Mesendoderm (in vitro differentiated cells): ENCODE measurements at regions not wholly inside any gene's neighbourhood (a gene's known extent, or its start where the extent isn't known, plus 50 kb on each side); places are given as distances from the start of the nearest gene placed in this dataset.

Experiments used
- DNase-seq: peaks from one replicate; pipeline ENCODE4 v3.0.0; 2013
- H2AK5ac ChIP-seq: 2 replicates; pipeline ENCODE4 v1.6.1; 2013; ENCODE audit warnings: low read length, inconsistent platforms
- H2BK120ac ChIP-seq: 2 replicates; pipeline ENCODE4 v1.6.1; 2013; ENCODE audit warnings: low read depth, mild to moderate bottlenecking, low read length, moderate library complexity, mixed read lengths
- H2BK15ac ChIP-seq: replicated peaks from 2 replicates; pipeline ENCODE4 v1.6.1; 2013; ENCODE audit warnings: low read depth, mild to moderate bottlenecking, moderate library complexity
- H2BK5ac ChIP-seq: 2 replicates; pipeline ENCODE4 v1.6.1; 2013; ENCODE audit warnings: low read length, inconsistent platforms
- H3K18ac ChIP-seq: 2 replicates; pipeline ENCODE4 v1.6.1; 2013; ENCODE audit warnings: mild to moderate bottlenecking, low read length, mixed read lengths
- H3K23ac ChIP-seq: one replicate; pipeline ENCODE4 v1.6.1; 2013; ENCODE audit warnings: low read length
- H3K27ac ChIP-seq: 2 replicates; pipeline ENCODE4 v1.5.1; 2013; ENCODE audit warnings: low read depth, mild to moderate bottlenecking, inconsistent platforms, low read length, moderate library complexity
- H3K27me3 ChIP-seq: 2 replicates; pipeline ENCODE4 v1.6.1; 2013; ENCODE audit warnings: low read length, control low read depth, mild to moderate bottlenecking, inconsistent platforms; ENCODE audit not compliant: insufficient read depth, poor library complexity
- H3K36me3 ChIP-seq: 2 replicates; pipeline ENCODE4 v1.6.1; 2013; ENCODE audit warnings: low read length, inconsistent platforms; ENCODE audit not compliant: control insufficient read depth, insufficient read depth
- H3K4ac ChIP-seq: one replicate; pipeline ENCODE4 v1.6.1; 2013; ENCODE audit warnings: low read depth, mild to moderate bottlenecking, low read length, moderate library complexity
- H3K4me1 ChIP-seq: 2 replicates; pipeline ENCODE4 v1.6.1; 2013; ENCODE audit warnings: low read depth, low read length, inconsistent platforms; ENCODE audit not compliant: control insufficient read depth
- H3K4me2 ChIP-seq: 2 replicates; pipeline ENCODE4 v1.6.1; 2013; ENCODE audit warnings: low read length
- H3K4me3 ChIP-seq: 2 replicates; pipeline ENCODE4 v1.5.1; 2013; ENCODE audit warnings: mild to moderate bottlenecking, low read length
- H3K56ac ChIP-seq: one replicate; pipeline ENCODE4 v1.6.1; 2013; ENCODE audit warnings: low read length
- H3K79me1 ChIP-seq: 2 replicates; pipeline ENCODE4 v1.6.1; 2013; ENCODE audit warnings: low read length, inconsistent platforms
- H3K79me2 ChIP-seq: 2 replicates; pipeline ENCODE4 v1.6.1; 2013; ENCODE audit warnings: mild to moderate bottlenecking, low read length; ENCODE audit not compliant: control insufficient read depth, insufficient read depth
- H3K9ac ChIP-seq: 2 replicates; pipeline ENCODE4 v1.6.1; 2013; ENCODE audit warnings: low read length, inconsistent platforms
- H4K5ac ChIP-seq: one replicate; pipeline ENCODE4 v1.6.1; 2013; ENCODE audit warnings: low read length
- H4K8ac ChIP-seq: one replicate; pipeline ENCODE4 v1.6.1; 2013; ENCODE audit warnings: low read depth, mild to moderate bottlenecking, control low read depth, low read length, moderate library complexity
- WGBS: extraction: QIAGEN DNeasy Blood & Tissue Kit; methylation state at CpG from one replicate; pipeline ENCODE4 v1.1.7; 2013; ENCODE audit warnings: low lambda C conversion rate, missing lambda C conversion rate; ENCODE audit not compliant: insufficient coverage; ENCODE audit errors: extremely low coverage; 5-methylcytosine and 5-hydroxymethylcytosine counted together

GRCh38 chr19:30870876-30871275, 478.4 kb downstream of the TSHZ3 start:
- no peak overlapping the region for H3K9ac ChIP-seq
- no peaks in the 10 kb centered on the region for H3K79me1 ChIP-seq
- DNase-seq = no peak
- H3K18ac ChIP-seq = no peak overlapping the region
- H3K36me3 ChIP-seq = no peaks in the 10 kb centered on the region
- no CpG with 5 or more reads among the region's 8 CpGs for WGBS
- H3K4me3 ChIP-seq = no peak overlapping the region
- H4K5ac ChIP-seq = no peak overlapping the region
- no peak overlapping the region for H4K8ac ChIP-seq
- H3K4ac ChIP-seq = no peak overlapping the region
- no peaks in the 10 kb centered on the region for H3K27me3 ChIP-seq
- H3K27ac ChIP-seq = no peak overlapping the region
- H2BK120ac ChIP-seq = no peak overlapping the region
- no peak overlapping the region for H3K23ac ChIP-seq
- H2BK5ac ChIP-seq = no peak overlapping the region
- no peaks in the 10 kb centered on the region for H3K79me2 ChIP-seq
- H2AK5ac ChIP-seq = no peak overlapping the region
- no peak overlapping the region for H2BK15ac ChIP-seq
- no peak overlapping the region for H3K4me2 ChIP-seq
- no peak overlapping the region for H3K56ac ChIP-seq
- no peaks in the 10 kb centered on the region for H3K4me1 ChIP-seq

GRCh38 chr19:30865511-30865910, 483.7 kb downstream of the TSHZ3 start:
- no peak for DNase-seq
- H3K4me3 ChIP-seq = no peak overlapping the region
- no peak overlapping the region for H3K18ac ChIP-seq
- H4K5ac ChIP-seq = no peak overlapping the region
- no CpG with 5 or more reads among the region's 6 CpGs for WGBS
- no peak overlapping the region for H3K4ac ChIP-seq
- no peak overlapping the region for H2BK15ac ChIP-seq
- H3K27me3 ChIP-seq = no peaks in the 10 kb centered on the region
- H3K56ac ChIP-seq = no peak overlapping the region
- H3K4me1 ChIP-seq = no peaks in the 10 kb centered on the region
- H3K27ac ChIP-seq = no peak overlapping the region
- H3K23ac ChIP-seq = no peak overlapping the region
- no peak overlapping the region for H2AK5ac ChIP-seq
- no peaks in the 10 kb centered on the region for H3K79me1 ChIP-seq
- H3K4me2 ChIP-seq = no peak overlapping the region
- no peaks in the 10 kb centered on the region for H3K79me2 ChIP-seq
- H2BK5ac ChIP-seq = no peak overlapping the region
- no peak overlapping the region for H2BK120ac ChIP-seq
- H3K36me3 ChIP-seq = no peaks in the 10 kb centered on the region
- no peak overlapping the region for H3K9ac ChIP-seq
- no peak overlapping the region for H4K8ac ChIP-seq

- H4K5ac ChIP-seq = no peak overlapping the region
- H3K27me3 ChIP-seq = no peaks in the 10 kb centered on the region
- no peak overlapping the region for H2BK5ac ChIP-seq
- H3K4me2 ChIP-seq = no peak overlapping the region
- no CpG with 5 or more reads among the region's 13 CpGs for WGBS
- H4K8ac ChIP-seq = no peak overlapping the region
- no peaks in the 10 kb centered on the region for H3K79me2 ChIP-seq
- no peak for DNase-seq
- H3K4me1 ChIP-seq = no peaks in the 10 kb centered on the region
- H3K23ac ChIP-seq = no peak overlapping the region
- no peak overlapping the region for H3K4ac ChIP-seq
- H2BK15ac ChIP-seq = no peak overlapping the region
- H3K9ac ChIP-seq = no peak overlapping the region
- H3K18ac ChIP-seq = no peak overlapping the region
- H2BK120ac ChIP-seq = no peak overlapping the region
- H3K27ac ChIP-seq = no peak overlapping the region
- no peak overlapping the region for H2AK5ac ChIP-seq
- H3K56ac ChIP-seq = no peak overlapping the region
- H3K36me3 ChIP-seq = no peaks in the 10 kb centered on the region
- no peaks in the 10 kb centered on the region for H3K79me1 ChIP-seq
- no peak overlapping the region for H3K4me3 ChIP-seq
Observed at GRCh38 chr19:30864391-30865215, 484.6 kb downstream of the TSHZ3 start.

- H3K27ac ChIP-seq = no peak overlapping the region
- no peak overlapping the region for H4K8ac ChIP-seq
- H3K36me3 ChIP-seq = no peaks in the 10 kb centered on the region
- H4K5ac ChIP-seq = no peak overlapping the region
- H3K79me2 ChIP-seq = no peaks in the 10 kb centered on the region
- H3K4me3 ChIP-seq = no peak overlapping the region
- H3K4me2 ChIP-seq = no peak overlapping the region
- no peak overlapping the region for H2BK15ac ChIP-seq
- H3K4me1 ChIP-seq = peaks cover 4% of the 10 kb centered on the region
- no peak overlapping the region for H3K23ac ChIP-seq
- H2AK5ac ChIP-seq = no peak overlapping the region
- no peaks in the 10 kb centered on the region for H3K79me1 ChIP-seq
- no peak overlapping the region for H3K9ac ChIP-seq
- no peak overlapping the region for H3K4ac ChIP-seq
- DNase-seq = no peak
- no peak overlapping the region for H2BK120ac ChIP-seq
- no peak overlapping the region for H2BK5ac ChIP-seq
- H3K18ac ChIP-seq = no peak overlapping the region
- no peaks in the 10 kb centered on the region for H3K27me3 ChIP-seq
- H3K56ac ChIP-seq = no peak overlapping the region
- 100% methylated on average over 2 of the region's 19 CpGs for WGBS
Observed at GRCh38 chr19:30862876-30863275, 486.4 kb downstream of the TSHZ3 start.

- WGBS = no CpG with 5 or more reads among the region's 5 CpGs
Observed at GRCh38 chr19:30861919-30862318, 487.3 kb downstream of the TSHZ3 start.

More at GRCh38 chr19:30861919-30862318, 487.3 kb downstream of the TSHZ3 start:
- no peak overlapping the region for H3K4ac ChIP-seq
- H3K4me2 ChIP-seq = no peak overlapping the region
- no peak overlapping the region for H3K4me3 ChIP-seq
- no peak overlapping the region for H4K5ac ChIP-seq
- H2AK5ac ChIP-seq = no peak overlapping the region
- H3K56ac ChIP-seq = no peak overlapping the region
- H3K79me2 ChIP-seq = no peaks in the 10 kb centered on the region
- no peak overlapping the region for H3K27ac ChIP-seq
- no peak overlapping the region for H3K18ac ChIP-seq
- no peak overlapping the region for H3K9ac ChIP-seq
- DNase-seq = no peak
- H3K23ac ChIP-seq = no peak overlapping the region
- no peaks in the 10 kb centered on the region for H3K27me3 ChIP-seq
- no peak overlapping the region for H4K8ac ChIP-seq
- peaks cover 4% of the 10 kb centered on the region for H3K4me1 ChIP-seq
- no peak overlapping the region for H2BK120ac ChIP-seq
- H2BK15ac ChIP-seq = no peak overlapping the region
- no peaks in the 10 kb centered on the region for H3K36me3 ChIP-seq
- H3K79me1 ChIP-seq = no peaks in the 10 kb centered on the region
- no peak overlapping the region for H2BK5ac ChIP-seq
